ENCODE measurements at regions not wholly inside any gene's neighbourhood (a gene's known extent, or its start where the extent isn't known, plus 50 kb on each side); places are given as distances from the start of the nearest gene placed in this dataset.

- Histone ChIP-seq H3K36me3 (replicated peaks in 1 of 2; ENCODE audit: insufficient read depth in 1 of 2, low read depth in 2 of 2) (no peaks in the 10 kb centered on the region), H3K27me3 (no peaks in the 10 kb centered on the region), H3K4me3 (no peak overlapping the region), H3K9me3 (no peaks in the 10 kb centered on the region), H3K27ac (no peak overlapping the region), H3K4me1 (no peaks in the 10 kb centered on the region)
- no peak for ATAC-seq
- DNase-seq, result no peak
- intact Hi-C loops (cut with DNase I), result no loop called here
- WGBS, 2 donors, result 63 to 81% methylated on average over 1 of the region's 1 CpG
- TF ChIP-seq CTCF (IDR thresholded peaks at IDR 0.05), result no peak
These were observed 803.6 kb upstream of the FANCL start for GRCh38 chr2:59044736-59045135.

GRCh38 chr2:59041139-59041538 lies 800.0 kb upstream of the FANCL start:
- Histone ChIP-seq H3K4me3 (no peak overlapping the region), H3K27me3 (no peaks in the 10 kb centered on the region), H3K27ac (no peak overlapping the region), H3K4me1 (no peaks in the 10 kb centered on the region), H3K9me3 (no peaks in the 10 kb centered on the region), H3K36me3 (replicated peaks in 1 of 2; ENCODE audit: insufficient read depth in 1 of 2, low read depth in 2 of 2) (no peaks in the 10 kb centered on the region)
- intact Hi-C loops (cut with DNase I), result no loop called here
- 63 to 65% methylated on average over 4 of the region's 4 CpGs for WGBS, 2 donors
- TF ChIP-seq CTCF (IDR thresholded peaks at IDR 0.05) (no peak), POLR2A (IDR thresholded peaks at IDR 0.05) (no peak)
- ATAC-seq, result no peak
- DNase-seq, result no peak

- no peaks in the 10 kb centered on the region for H3K9me3 ChIP-seq
- H3K4me3 ChIP-seq, result no peak overlapping the region
- no peaks in the 10 kb centered on the region for H3K36me3 ChIP-seq (replicated peaks in 1 of 2; ENCODE audit: insufficient read depth in 1 of 2, low read depth in 2 of 2)
- H3K27ac ChIP-seq, result no peak overlapping the region
- intact Hi-C loops (cut with DNase I), result no loop called here
- 0 to 13% methylated on average over 1 of the region's 1 CpG for WGBS, 2 donors
- no peaks in the 10 kb centered on the region for H3K4me1 ChIP-seq
- no peaks in the 10 kb centered on the region for H3K27me3 ChIP-seq
- DNase-seq (no peak), ATAC-seq (no peak)
- no peak for TF ChIP-seq POLR2A (IDR thresholded peaks at IDR 0.05)
- no peak for TF ChIP-seq CTCF (IDR thresholded peaks at IDR 0.05)
These were observed 793.7 kb upstream of the FANCL start for GRCh38 chr2:59034837-59035236.

- ATAC-seq (no peak), DNase-seq (no peak)
- Histone ChIP-seq H3K9me3 (no peaks in the 10 kb centered on the region), H3K36me3 (replicated peaks in 1 of 2; ENCODE audit: insufficient read depth in 1 of 2, low read depth in 2 of 2) (no peaks in the 10 kb centered on the region), H3K27me3 (no peaks in the 10 kb centered on the region), H3K4me1 (no peaks in the 10 kb centered on the region), H3K4me3 (no peak overlapping the region), H3K27ac (no peak overlapping the region)
- intact Hi-C loops (cut with DNase I), result no loop called here
- TF ChIP-seq POLR2A (IDR thresholded peaks at IDR 0.05), result no peak
- no peak for TF ChIP-seq CTCF (IDR thresholded peaks at IDR 0.05)
- 49 to 59% methylated on average over 3 of the region's 3 CpGs for WGBS, 2 donors
These were observed 793.0 kb upstream of the FANCL start for GRCh38 chr2:59034106-59034505.

- no peaks in the 10 kb centered on the region for H3K4me1 ChIP-seq
- H3K27ac ChIP-seq, result no peak overlapping the region
- intact Hi-C loops (cut with DNase I), result no loop called here
- DNase-seq (no peak), ATAC-seq (no peak)
- H3K4me3 ChIP-seq, result no peak overlapping the region
- H3K9me3 ChIP-seq, result no peaks in the 10 kb centered on the region
- TF ChIP-seq POLR2A (IDR thresholded peaks at IDR 0.05) (no peak), CTCF (IDR thresholded peaks at IDR 0.05) (no peak)
- no peaks in the 10 kb centered on the region for H3K36me3 ChIP-seq (replicated peaks in 1 of 2; ENCODE audit: insufficient read depth in 1 of 2, low read depth in 2 of 2)
- no peaks in the 10 kb centered on the region for H3K27me3 ChIP-seq
- WGBS, 2 donors, result 54 to 59% methylated on average over 1 of the region's 1 CpG
These were observed 792.5 kb upstream of the FANCL start for GRCh38 chr2:59033661-59034060.
